Prostate gland (tissue), 2 donors: ENCODE measurements at regions not wholly inside any gene's neighbourhood (a gene's known extent, or its start where the extent isn't known, plus 50 kb on each side); places are given as distances from the start of the nearest gene placed in this dataset.

ENCODE experiments used
- DNase-seq: peaks from one replicate; pipeline ENCODE4 v3.0.0-alpha.2; 2019; ENCODE audit warnings: low spot score
- H3K27ac ChIP-seq, 2 donors: fragments of 200-600 bp; sonication (generic); 2 replicates each; pipeline ENCODE4 v1.5.1; 2017 to 2019
- H3K27me3 ChIP-seq: fragments of 200-600 bp; sonication (generic); replicated peaks from 2 replicates; pipeline ENCODE4 v1.5.1; 2019; ENCODE audit not compliant: insufficient read depth
- H3K36me3 ChIP-seq, 2 donors: fragments of 200-600 bp; sonication (generic); 1 replicate in 1 of 2; 2 replicates in 1 of 2; pipeline versions ENCODE4 v1.5.1 to v1.8.1; 2017 to 2019
- H3K4me1 ChIP-seq: fragments of 200-600 bp; sonication (generic); replicated peaks from 2 replicates; pipeline ENCODE4 v1.5.1; 2019
- H3K4me3 ChIP-seq, 2 donors: fragments of 200-600 bp; sonication (generic); 2 replicates each; pipeline ENCODE4 v1.5.1; 2017 to 2019
- H3K9me3 ChIP-seq: fragments of 200-600 bp; sonication (generic); 2 replicates; pipeline ENCODE4 v1.5.1; 2017
- POLR2A ChIP-seq: fragments of 450-650 bp; IDR thresholded peaks from one replicate; pipeline ENCODE4 v1.6.1; 2016; ENCODE audit warnings: antibody characterized with exemption, mild to moderate bottlenecking
- POLR2AphosphoS5 ChIP-seq: sonication (generic); formaldehyde crosslinking; IDR thresholded peaks from one replicate; pipeline ENCODE4 v1.6.1; 2017; ENCODE audit warnings: antibody characterized with exemption
- WGBS: methylation state at CpG from one replicate; pipeline ENCODE4 v1.1.5; 2018; 5-methylcytosine and 5-hydroxymethylcytosine counted together
- intact Hi-C: fragments of 100-400 bp; cut with DNase I; formaldehyde crosslinking; loops from one replicate; pipeline ENCODE4 v1.14.2; 2022
- TF ChIP-seq, protein P1 (sequence below), 4 experiments: fragments of 200-600 bp in 2 of 4; fragments of 450-650 bp in 2 of 4; sonication (generic) in 2 of 4; IDR thresholded peaks; 1 replicate in 3 of 4; 2 replicates in 1 of 4; pipeline ENCODE4 v1.5.1; 2016 to 2019; ENCODE audit warnings: antibody characterized with exemption in 4 of 4, mild to moderate bottlenecking in 2 of 4, moderate library complexity in 2 of 4

DNA sequence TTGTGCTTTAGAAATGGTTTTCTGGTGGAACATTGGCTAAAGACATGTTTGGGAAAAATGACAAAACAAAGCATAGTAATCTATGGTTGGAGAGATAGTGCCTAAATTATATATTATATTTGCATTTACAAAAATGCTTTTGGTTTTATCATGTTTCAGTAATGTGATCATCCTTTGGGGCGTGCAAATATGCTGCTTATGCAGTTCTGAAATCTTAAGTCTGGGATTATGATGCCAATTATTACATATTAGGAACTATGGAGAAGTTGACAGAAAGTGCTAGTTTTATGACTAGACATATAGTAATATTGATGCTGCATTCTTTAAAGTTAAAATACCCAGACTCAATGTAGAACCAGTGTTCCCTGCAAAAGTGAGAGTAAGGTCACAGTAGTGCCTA, 655.0 kb downstream of the METTL15 start:
- Histone ChIP-seq H3K9me3 (no peaks in the 10 kb centered on the region), H3K27ac (no peak overlapping the region), H3K4me1 (no peaks in the 10 kb centered on the region), H3K4me3 (no peak overlapping the region), H3K36me3 (no peaks in the 10 kb centered on the region), H3K27me3 (no peaks in the 10 kb centered on the region)
- no peak for DNase-seq
- TF ChIP-seq, protein P1, sequence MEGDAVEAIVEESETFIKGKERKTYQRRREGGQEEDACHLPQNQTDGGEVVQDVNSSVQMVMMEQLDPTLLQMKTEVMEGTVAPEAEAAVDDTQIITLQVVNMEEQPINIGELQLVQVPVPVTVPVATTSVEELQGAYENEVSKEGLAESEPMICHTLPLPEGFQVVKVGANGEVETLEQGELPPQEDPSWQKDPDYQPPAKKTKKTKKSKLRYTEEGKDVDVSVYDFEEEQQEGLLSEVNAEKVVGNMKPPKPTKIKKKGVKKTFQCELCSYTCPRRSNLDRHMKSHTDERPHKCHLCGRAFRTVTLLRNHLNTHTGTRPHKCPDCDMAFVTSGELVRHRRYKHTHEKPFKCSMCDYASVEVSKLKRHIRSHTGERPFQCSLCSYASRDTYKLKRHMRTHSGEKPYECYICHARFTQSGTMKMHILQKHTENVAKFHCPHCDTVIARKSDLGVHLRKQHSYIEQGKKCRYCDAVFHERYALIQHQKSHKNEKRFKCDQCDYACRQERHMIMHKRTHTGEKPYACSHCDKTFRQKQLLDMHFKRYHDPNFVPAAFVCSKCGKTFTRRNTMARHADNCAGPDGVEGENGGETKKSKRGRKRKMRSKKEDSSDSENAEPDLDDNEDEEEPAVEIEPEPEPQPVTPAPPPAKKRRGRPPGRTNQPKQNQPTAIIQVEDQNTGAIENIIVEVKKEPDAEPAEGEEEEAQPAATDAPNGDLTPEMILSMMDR (IDR thresholded peaks at IDR 0.05): no peak
- TF ChIP-seq POLR2A: no peak
- TF ChIP-seq POLR2AphosphoS5: no peak
- WGBS: 84% methylated on average over 1 of the region's 1 CpG
- intact Hi-C loops: no loop called here

- H3K27ac ChIP-seq: no peak overlapping the region
- H3K4me1 ChIP-seq: no peaks in the 10 kb centered on the region
- no peaks in the 10 kb centered on the region for H3K36me3 ChIP-seq
- DNase-seq: no peak
- 82% methylated on average over 8 of the region's 8 CpGs for WGBS
- no peaks in the 10 kb centered on the region for H3K9me3 ChIP-seq
- H3K27me3 ChIP-seq: no peaks in the 10 kb centered on the region
- intact Hi-C loops: no loop called here
- no peak for TF ChIP-seq POLR2AphosphoS5
- no peak overlapping the region for H3K4me3 ChIP-seq
Observed at GRCh38 chr11:28760676-28761390, 652.6 kb downstream of the METTL15 start.

- intact Hi-C loops: no loop called here
Observed at GRCh38 chr11:28759311-28759710, 651.1 kb downstream of the METTL15 start.

GRCh38 chr11:28757725-28758515, 649.7 kb downstream of the METTL15 start:
- Histone ChIP-seq H3K4me1 (no peaks in the 10 kb centered on the region), H3K27me3 (no peaks in the 10 kb centered on the region), H3K27ac (no peak overlapping the region), H3K4me3 (no peak overlapping the region), H3K9me3 (no peaks in the 10 kb centered on the region), H3K36me3 (no peaks in the 10 kb centered on the region)
- 64% methylated on average over 5 of the region's 5 CpGs for WGBS
- DNase-seq: no peak
- intact Hi-C loops: no loop called here
- TF ChIP-seq POLR2AphosphoS5 (no peak), POLR2A (no peak)
- TF ChIP-seq, protein P1 (IDR thresholded peaks at IDR 0.05): no peak

More at GRCh38 chr11:28759311-28759710, 651.1 kb downstream of the METTL15 start:
- Histone ChIP-seq H3K27ac (no peak overlapping the region), H3K9me3 (no peaks in the 10 kb centered on the region), H3K27me3 (no peaks in the 10 kb centered on the region), H3K36me3 (no peaks in the 10 kb centered on the region), H3K4me1 (no peaks in the 10 kb centered on the region), H3K4me3 (no peak overlapping the region)
- TF ChIP-seq, protein P1 (IDR thresholded peaks at IDR 0.05): no peak
- TF ChIP-seq POLR2A: no peak
- TF ChIP-seq POLR2AphosphoS5: peak; percentile 6
- no peak for DNase-seq

DNA sequence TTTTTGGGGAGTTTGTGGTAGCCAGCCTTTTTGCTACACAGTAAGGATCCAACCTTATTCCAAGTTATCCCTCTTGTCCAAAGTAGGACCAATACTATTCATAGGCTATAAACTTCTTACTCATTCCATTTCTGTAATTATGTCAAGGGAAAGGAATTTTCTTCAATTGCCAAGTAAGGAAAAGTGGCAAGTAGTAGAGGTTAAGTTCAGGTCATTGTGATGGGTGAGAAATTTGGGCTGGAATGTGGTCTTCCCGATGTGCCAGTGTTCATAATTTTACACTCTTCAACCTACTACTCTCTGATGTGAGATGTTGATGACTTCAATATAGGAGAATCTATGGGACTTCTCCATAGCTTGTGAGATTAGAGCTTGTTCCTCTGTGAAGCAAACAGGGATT, 648.8 kb downstream of the METTL15 start:
- DNase-seq: no peak
- 27% methylated on average over 1 of the region's 1 CpG for WGBS
- H3K36me3 ChIP-seq: no peaks in the 10 kb centered on the region
- no peak overlapping the region for H3K27ac ChIP-seq
- H3K27me3 ChIP-seq: no peaks in the 10 kb centered on the region
- intact Hi-C loops: no loop called here
- H3K9me3 ChIP-seq: no peaks in the 10 kb centered on the region
- TF ChIP-seq POLR2A: no peak
- no peak for TF ChIP-seq POLR2AphosphoS5
- TF ChIP-seq, protein P1 (IDR thresholded peaks at IDR 0.05): no peak
- H3K4me3 ChIP-seq: no peak overlapping the region
- no peaks in the 10 kb centered on the region for H3K4me1 ChIP-seq
